ENCODE measurements at regions not wholly inside any gene's neighbourhood (a gene's known extent, or its start where the extent isn't known, plus 50 kb on each side); places are given as distances from the start of the nearest gene placed in this dataset.
A peak's percentile ranks its signal among the peaks of the same experiment; 100 is the strongest.

DNA sequence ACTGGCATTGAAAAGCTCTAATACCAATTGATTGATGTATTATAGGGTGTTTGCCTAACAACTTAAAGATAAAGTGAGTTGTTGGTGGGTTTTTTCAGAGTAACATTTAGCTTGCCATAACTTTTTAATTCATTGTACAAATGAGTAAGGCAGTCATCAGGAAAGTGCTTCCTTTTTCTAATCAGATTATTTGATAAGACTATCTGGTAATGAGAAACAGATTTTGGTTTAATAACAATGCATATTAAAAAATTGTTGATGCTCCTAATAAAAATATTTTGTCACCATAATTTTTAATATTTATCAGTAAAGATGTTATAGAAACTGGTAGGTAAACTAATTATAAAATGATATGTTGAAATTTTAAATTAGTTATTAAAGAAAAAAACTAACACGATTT lies 51.3 kb downstream of the BLTP1 start:
- DNase-seq, result no peak

GRCh38 chr4:122205687-122206086 lies 53.6 kb downstream of the BLTP1 start:
- DNase-seq, result no peak

- DNase-seq, result peak in 1 of 2 donors; percentile 39
These were observed 60.7 kb downstream of the BLTP1 start for GRCh38 chr4:122212880-122213279.

GRCh38 chr4:122218762-122219161 lies 66.6 kb downstream of the BLTP1 start:
- no peak for DNase-seq

GRCh38 chr4:122219356-122219755 lies 67.2 kb downstream of the BLTP1 start:
- DNase-seq, result no peak

DNA sequence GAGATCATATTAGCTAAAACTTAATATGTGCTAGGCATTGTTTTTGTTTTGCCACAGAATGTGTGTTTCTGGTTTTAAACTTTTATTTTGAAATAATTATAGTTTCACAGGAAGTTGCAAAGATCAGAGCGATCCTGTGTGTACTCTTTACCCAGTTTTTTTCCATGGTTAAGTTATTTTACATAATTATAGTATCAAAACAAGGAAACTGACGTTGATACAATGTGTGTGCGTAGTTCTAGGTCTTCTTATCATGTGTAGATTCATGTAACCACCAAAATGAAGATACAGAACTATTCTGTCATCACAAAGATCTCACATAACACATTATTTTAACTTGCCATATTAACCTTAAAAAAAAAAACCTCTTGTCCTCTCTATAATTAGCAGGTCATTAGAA lies 69.2 kb downstream of the BLTP1 start:
- DNase-seq, result no peak

DNA sequence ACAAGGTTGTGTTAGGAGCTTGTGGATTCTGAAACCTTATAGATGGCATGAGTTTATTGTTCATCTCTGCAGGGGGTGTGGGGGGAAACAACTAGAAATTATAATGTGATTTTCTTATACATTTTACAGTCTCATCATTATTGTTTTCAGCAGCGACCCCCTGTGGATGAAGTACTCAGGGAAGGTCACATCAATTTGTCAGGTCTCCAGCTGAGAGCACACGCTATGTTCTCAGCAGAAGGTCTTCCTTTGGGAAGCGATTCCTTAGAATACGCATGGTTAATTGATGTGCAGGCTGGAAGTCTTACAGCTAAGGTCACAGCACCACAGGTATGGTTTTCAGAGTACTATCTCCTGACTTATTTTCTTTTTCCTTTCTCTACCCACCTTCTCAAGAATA lies 72.2 kb downstream of the BLTP1 start:
- no peak for DNase-seq

DNA sequence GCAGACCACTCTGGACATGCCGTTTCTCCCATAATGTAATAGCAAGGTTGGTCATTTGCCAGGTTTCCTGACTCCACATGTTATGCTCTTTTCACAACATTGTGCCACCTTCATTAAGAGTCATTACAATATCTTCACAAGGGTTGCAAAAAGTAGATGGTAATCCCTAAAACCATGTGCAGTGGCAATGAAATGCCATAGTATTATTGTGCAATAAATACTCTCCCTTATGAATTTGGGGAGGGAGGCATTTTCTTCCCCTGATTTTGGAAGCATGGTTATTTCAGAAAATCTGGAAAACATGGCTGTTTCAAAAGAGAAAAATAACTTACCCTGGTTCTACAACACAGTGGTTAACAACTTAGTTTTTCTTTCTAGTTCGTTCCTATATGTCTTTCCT lies 75.1 kb downstream of the BLTP1 start:
- DNase-seq, result no peak

GRCh38 chr4:122229857-122230256 lies 77.7 kb downstream of the BLTP1 start:
- DNase-seq, result no peak

DNA sequence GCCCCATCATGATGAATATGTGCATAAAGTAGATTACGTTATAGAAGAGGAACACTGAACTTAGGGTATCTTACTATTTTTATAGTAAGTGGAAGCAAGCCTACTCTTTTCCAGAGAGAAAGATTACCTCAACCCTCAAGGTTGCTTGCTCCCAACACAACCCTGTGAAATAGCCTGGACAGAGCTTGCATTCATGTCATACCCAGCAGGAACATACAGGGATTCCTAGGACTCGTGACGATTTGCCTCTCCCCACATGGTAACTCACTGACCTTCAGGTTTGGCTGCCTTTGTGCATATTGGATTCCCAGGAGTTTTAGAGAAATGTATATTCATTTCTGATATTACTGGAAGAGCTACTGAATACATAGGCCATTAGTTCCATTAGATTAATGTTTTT lies 80.5 kb downstream of the BLTP1 start:
- DNase-seq, result no peak

DNA sequence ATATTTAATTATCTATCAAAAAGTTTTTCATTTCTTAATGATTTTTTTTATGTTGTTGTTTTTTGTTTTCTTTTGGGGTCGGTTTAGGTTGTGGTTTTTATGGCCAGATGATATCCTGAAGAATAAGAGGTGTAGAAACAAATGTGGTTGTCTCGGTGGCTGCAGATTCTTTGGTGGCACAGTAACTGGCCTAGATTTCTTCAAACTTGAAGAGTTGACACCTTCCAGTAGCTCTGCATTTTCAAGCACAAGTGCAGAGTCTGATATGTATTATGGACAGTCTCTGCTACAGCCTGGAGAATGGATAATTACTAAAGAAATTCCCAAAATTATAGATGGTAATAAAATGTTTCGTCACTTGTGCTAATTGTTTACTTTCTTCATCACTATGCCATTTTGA lies 82.6 kb downstream of the BLTP1 start:
- DNase-seq, result no peak

DNA sequence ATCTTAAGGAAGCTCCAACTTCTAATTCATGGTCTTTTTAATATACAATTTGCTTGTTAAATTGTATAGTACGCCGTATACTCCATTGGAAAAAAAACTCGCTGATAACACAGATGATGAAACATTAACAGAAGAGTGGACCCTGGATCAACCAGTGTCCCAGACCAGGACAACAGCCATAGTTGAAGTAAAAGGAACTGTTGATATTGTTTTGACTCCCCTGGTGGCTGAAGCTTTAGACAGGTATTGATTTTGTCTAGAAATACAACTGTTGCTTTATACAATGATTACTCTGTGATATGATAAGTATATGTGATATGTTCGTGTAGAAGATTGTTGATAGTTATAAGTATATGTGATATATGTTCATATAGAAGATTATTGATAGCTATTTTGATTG lies 91.7 kb downstream of the BLTP1 start:
- no peak for DNase-seq

GRCh38 chr4:122244764-122245163 lies 92.6 kb downstream of the BLTP1 start:
- no peak for DNase-seq

GRCh38 chr4:122246551-122246950 lies 94.4 kb downstream of the BLTP1 start:
- no peak for DNase-seq

DNA sequence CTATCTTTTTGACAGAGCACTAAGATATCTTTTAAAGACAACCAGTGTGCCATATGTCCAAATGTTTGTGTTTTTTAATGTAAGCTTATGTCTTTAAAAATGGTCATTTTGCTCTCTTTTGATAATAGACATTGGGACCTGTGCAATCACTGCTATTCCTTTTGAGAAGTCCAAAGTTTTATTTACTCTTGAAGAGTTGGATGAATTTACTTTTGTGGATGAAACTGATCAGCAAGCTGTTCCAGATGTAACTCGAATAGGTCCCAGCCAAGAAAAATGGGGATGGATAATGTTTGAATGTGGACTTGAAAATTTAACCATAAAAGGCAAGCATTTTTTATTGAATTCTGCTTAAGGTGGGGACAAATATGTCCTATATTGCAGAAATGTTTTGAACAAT lies 97.2 kb downstream of the BLTP1 start:
- no peak for DNase-seq

DNA sequence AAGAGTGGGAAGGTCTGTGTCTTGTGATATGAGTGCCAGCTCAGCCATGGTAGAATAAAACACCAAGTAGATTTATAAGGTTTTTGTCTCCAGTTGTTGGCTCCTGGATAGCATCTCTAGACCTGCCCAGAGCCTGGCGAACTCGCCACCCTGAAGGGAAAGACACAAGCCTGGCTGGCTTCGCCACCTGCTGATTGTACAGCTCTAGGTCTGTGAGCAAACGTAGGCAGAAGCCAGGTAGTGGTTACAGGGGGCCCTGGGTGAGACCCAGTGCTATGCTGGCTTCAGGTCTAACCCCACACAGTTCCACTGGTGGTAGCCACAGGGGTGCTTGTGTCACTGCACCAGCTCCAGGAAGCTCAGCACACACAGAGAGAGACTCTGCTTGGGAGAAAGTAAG lies 100.5 kb downstream of the BLTP1 start:
- no peak for DNase-seq

- DNase-seq, result no peak
These were observed 107.7 kb downstream of the BLTP1 start for GRCh38 chr4:122259849-122260248.

GRCh38 chr4:122276359-122276758 lies 102.5 kb upstream of the ADAD1 start:
- no peak for DNase-seq

GRCh38 chr4:122278976-122279375 lies 99.8 kb upstream of the ADAD1 start:
- no peak for DNase-seq

GRCh38 chr4:122279670-122280069 lies 99.1 kb upstream of the ADAD1 start:
- no peak for DNase-seq

GRCh38 chr4:122285285-122285684 lies 93.5 kb upstream of the ADAD1 start:
- no peak for DNase-seq

DNA sequence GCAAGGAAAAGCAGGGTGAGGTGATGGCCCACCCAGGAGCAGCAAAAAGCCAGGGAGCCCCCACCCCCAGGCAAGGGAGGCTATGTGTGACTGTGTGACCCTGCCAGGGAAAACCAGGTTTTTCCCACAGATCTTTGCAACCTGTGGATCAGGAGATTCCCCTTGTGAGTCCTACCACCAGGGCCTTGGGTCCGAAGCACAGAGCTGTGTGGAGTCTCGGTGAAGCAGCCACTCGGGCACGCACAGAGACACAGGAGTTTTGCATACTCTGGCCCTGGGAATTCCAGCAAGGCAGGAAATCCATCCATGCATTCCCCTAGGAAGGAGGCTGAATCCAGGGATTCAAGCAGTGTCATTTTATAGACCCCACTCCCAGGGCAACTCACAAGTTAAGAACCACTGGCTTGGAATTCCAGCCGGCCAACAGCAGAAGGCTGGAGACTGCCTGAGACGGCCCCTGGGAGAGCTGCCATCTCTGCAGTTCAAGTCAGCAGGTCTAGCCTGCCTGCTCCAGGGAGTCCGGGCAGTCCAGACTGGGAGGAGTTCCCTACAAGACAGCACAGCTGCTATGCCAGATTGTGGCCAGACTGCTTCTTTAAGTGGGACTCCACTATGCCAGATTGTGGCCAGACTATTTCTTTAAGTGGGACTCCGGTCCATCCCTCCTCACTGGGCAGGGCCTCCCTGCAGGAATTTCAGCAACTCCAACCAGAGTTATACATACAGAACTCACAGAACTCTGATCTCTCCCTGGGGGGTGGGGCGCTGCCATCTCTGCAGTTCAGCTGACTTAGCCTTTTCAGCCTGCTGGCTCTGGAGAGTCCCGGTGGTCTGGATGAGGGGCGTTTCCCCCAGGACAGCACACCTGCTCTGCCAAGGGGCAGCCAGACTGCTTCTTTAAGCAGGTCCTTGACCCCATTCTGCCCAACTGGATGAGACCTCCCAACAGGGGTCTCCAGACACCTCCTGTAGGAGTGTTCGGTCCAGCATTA lies 85.1 kb upstream of the ADAD1 start:
- DNase-seq, result no peak

DNA sequence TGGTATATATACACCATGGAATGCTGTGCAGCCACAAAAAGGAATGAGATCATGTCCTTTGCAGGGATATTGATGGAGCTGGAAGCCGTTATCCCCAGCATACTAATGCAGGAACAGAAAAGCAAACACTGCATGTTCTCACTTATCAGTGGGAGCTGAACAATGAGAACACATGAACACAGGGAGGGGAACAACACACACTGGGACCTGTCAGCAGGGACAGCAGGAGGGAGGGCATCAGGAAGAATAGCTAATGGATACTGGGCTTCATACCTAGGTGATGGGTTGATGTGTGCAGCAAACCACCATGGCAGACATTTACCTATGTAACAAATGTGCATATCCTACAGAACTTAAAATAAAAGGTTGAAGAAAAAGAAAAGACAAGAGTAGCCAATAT lies 81.1 kb upstream of the ADAD1 start:
- DNase-seq, result no peak

DNA sequence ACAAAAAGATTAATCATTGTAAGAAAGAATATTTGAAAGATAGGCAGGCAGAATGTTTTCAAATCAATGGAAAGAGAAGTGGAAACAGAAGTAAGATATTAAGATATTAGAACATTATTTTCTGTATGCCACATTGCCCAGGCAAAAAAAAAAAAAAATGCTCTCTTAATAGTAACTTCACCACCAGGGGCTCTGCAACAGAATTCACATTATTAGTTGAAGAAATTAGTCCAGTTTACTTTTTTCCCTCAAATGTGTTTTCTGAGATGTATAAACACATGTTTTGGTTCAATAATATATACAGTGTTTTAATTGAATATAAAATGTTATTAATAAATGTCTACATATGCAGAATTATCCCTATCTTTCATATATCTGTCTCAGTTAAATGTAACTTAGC lies 78.0 kb upstream of the ADAD1 start:
- no peak for DNase-seq

- DNase-seq, result no peak
These were observed 73.0 kb upstream of the ADAD1 start for GRCh38 chr4:122305853-122306252.
